ENCODE measurements at regions not wholly inside any gene's neighbourhood (a gene's known extent, or its start where the extent isn't known, plus 50 kb on each side); places are given as distances from the start of the nearest gene placed in this dataset.

- TF ChIP-seq, protein P1, sequence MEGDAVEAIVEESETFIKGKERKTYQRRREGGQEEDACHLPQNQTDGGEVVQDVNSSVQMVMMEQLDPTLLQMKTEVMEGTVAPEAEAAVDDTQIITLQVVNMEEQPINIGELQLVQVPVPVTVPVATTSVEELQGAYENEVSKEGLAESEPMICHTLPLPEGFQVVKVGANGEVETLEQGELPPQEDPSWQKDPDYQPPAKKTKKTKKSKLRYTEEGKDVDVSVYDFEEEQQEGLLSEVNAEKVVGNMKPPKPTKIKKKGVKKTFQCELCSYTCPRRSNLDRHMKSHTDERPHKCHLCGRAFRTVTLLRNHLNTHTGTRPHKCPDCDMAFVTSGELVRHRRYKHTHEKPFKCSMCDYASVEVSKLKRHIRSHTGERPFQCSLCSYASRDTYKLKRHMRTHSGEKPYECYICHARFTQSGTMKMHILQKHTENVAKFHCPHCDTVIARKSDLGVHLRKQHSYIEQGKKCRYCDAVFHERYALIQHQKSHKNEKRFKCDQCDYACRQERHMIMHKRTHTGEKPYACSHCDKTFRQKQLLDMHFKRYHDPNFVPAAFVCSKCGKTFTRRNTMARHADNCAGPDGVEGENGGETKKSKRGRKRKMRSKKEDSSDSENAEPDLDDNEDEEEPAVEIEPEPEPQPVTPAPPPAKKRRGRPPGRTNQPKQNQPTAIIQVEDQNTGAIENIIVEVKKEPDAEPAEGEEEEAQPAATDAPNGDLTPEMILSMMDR (conservative IDR thresholded peaks at IDR 0.05 in 1 of 2, IDR thresholded peaks at IDR 0.05 in 1 of 2; ENCODE audit: low read depth in 1 of 2, low read length in 2 of 2): no peak
- no peak for TF ChIP-seq EZH2 (IDR thresholded peaks at IDR 0.05; ENCODE audit: low read length, missing control alignments)
These were observed 418.5 kb upstream of the JARID2 start for GRCh38 chr6:14827354-14827753.
